Aorta (tissue), 5 donors: ENCODE measurements at regions not wholly inside any gene's neighbourhood (a gene's known extent, or its start where the extent isn't known, plus 50 kb on each side); places are given as distances from the start of the nearest gene placed in this dataset.

Experiments used
- ATAC-seq: fragments of 200-7000 bp; cut with Tn5 transposase; one replicate; pipeline ENCODE4 v1.9.1; 2022; ENCODE audit warnings: moderate library complexity; ENCODE audit not compliant: low FRiP score
- DNase-seq, 2 donors: peaks; one replicate each; pipeline ENCODE4 v3.0.0-alpha.2; 2020
- H3K27ac ChIP-seq, 2 donors: one replicate each; pipeline ENCODE4 v1.5.1; 2013; ENCODE audit warnings: low read length in 2 of 2, mild to moderate bottlenecking in 2 of 2, moderate library complexity in 2 of 2, control low read depth in 1 of 2, inconsistent platforms in 1 of 2, low read depth in 1 of 2
- H3K27me3 ChIP-seq, 2 donors: one replicate each; pipeline ENCODE4 v1.6.1; 2013; ENCODE audit warnings: control low read depth in 1 of 2, low read length in 1 of 2, mild to moderate bottlenecking in 1 of 2, moderate library complexity in 1 of 2; ENCODE audit not compliant: insufficient read depth in 2 of 2, control insufficient read depth in 1 of 2
- H3K36me3 ChIP-seq, 2 donors: one replicate each; pipeline ENCODE4 v1.6.1; 2013; ENCODE audit warnings: control low read depth in 1 of 2, low read length in 1 of 2, mild to moderate bottlenecking in 1 of 2; ENCODE audit not compliant: insufficient read depth in 2 of 2, control insufficient read depth in 1 of 2
- H3K4me1 ChIP-seq, 2 donors: one replicate each; pipeline ENCODE4 v1.6.1; 2013; ENCODE audit warnings: low read length in 2 of 2, control low read depth in 1 of 2, mild to moderate bottlenecking in 1 of 2, moderate library complexity in 1 of 2; ENCODE audit not compliant: insufficient read depth in 2 of 2, control insufficient read depth in 1 of 2
- H3K4me3 ChIP-seq, 2 donors: one replicate each; pipeline ENCODE4 v1.5.1; 2013; ENCODE audit warnings: low read length in 2 of 2, control low read depth in 1 of 2, mild to moderate bottlenecking in 1 of 2
- H3K9me3 ChIP-seq: one replicate; pipeline ENCODE4 v1.6.1; 2013; ENCODE audit warnings: mild to moderate bottlenecking, low read length; ENCODE audit not compliant: control insufficient read depth
- WGBS, 2 donors: extraction: QIAGEN DNeasy Blood & Tissue Kit; methylation state at CpG; one replicate each; pipeline ENCODE4 v1.1.7; 2013; 5-methylcytosine and 5-hydroxymethylcytosine counted together
- intact Hi-C, 2 donors: fragments of 100-400 bp; cut with DNase I; formaldehyde crosslinking; loops; one replicate each; pipeline versions ENCODE4 v1.14.2 to v1.15.0; 2022
- donor health status: healthy with polysubstance abuse.
- donor health status: Bipolar disorder and iron deficiency.
- donor health status: DM: no; HTN: no; CAD: no.
- donor health status: DM: no; HTN: no; CAD: no.
- donor health status: DM: yes; HTN: yes; CAD: no.

GRCh38 chr1:189336115-189337100 is 1141.3 kb downstream of the BRINP3 start:
- intact Hi-C loops = no loop called here
- DNase-seq (no peak), ATAC-seq (peak; percentile 15)
- no peak overlapping the region for H3K27ac ChIP-seq
- H3K4me3 ChIP-seq = no peak overlapping the region
- no peaks in the 10 kb centered on the region for H3K36me3 ChIP-seq
- 90 to 92% methylated on average over 17 of the region's 17 CpGs for WGBS, 2 donors
- H3K4me1 ChIP-seq = no peaks in the 10 kb centered on the region
- no peaks in the 10 kb centered on the region for H3K27me3 ChIP-seq
- no peaks in the 10 kb centered on the region for H3K9me3 ChIP-seq

GRCh38 chr1:189349607-189350006 is 1128.1 kb downstream of the BRINP3 start:
- Histone ChIP-seq H3K4me1 (no peaks in the 10 kb centered on the region), H3K27ac (no peak overlapping the region), H3K36me3 (no peaks in the 10 kb centered on the region), H3K9me3 (peaks cover 2% of the 10 kb centered on the region), H3K4me3 (no peak overlapping the region), H3K27me3 (no peaks in the 10 kb centered on the region)
- DNase-seq (no peak), ATAC-seq (no peak)
- intact Hi-C loops = no loop called here
- WGBS, 2 donors = 54 to 55% methylated on average over 4 of the region's 4 CpGs

DNA sequence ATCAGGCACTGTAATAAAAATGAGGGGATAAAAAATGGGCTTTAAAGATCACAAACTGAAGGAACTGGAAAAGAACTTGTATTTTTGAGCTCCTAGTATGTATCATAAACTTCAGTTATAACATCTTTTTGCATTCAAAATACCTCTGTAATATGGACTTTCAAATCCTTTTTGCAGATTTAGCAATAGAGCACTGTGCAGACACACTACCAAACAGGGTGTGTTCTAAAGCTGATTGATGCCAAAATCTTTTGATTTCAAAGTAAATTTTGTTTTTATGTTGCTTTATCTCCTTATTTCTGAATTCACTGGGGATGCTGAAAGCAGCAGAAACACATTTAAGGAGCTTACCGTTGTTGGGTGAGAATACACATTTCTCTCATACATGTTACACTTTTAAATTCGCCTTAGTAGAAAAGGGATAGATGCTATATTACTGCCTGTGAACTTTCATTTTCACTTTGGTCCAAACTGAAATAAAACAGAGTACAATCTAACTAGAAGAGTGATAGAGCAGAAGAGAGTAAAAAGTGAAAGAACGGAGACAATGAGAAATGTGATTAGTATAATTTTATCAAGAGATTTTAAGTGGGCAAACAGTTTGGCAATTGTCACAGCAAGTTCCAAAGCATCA is 1126.6 kb downstream of the BRINP3 start:
- Histone ChIP-seq H3K4me1 (no peaks in the 10 kb centered on the region), H3K4me3 (no peak overlapping the region), H3K27ac (no peak overlapping the region), H3K27me3 (no peaks in the 10 kb centered on the region), H3K36me3 (no peaks in the 10 kb centered on the region), H3K9me3 (peaks cover 2% of the 10 kb centered on the region)
- 57 to 66% methylated on average over 3 of the region's 3 CpGs for WGBS, 2 donors
- no peak for DNase-seq
- intact Hi-C loops = no loop called here
- no peak for ATAC-seq

DNA sequence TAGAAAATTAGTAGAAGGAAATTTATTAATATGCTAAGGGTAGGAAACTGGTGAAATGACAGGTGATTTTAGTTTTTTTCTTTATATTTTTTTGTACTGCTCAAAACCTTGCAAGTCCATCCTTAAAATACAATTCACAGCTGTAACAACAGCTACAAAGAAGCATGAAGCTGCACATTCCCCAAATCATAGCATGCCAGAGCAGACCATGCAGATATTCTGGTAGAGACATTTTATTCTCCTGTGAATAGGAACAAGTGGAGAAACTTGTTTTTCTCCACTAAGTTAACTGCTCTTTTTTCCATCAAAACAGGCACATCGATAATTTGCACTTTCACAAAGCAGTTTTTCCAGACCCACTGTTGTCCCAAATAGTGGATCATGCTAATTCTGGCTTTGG is 1125.7 kb downstream of the BRINP3 start:
- Histone ChIP-seq H3K36me3 (no peaks in the 10 kb centered on the region), H3K4me1 (no peaks in the 10 kb centered on the region), H3K4me3 (no peak overlapping the region), H3K27me3 (no peaks in the 10 kb centered on the region), H3K9me3 (peaks cover 2% of the 10 kb centered on the region), H3K27ac (no peak overlapping the region)
- DNase-seq (no peak), ATAC-seq (no peak)
- whole genome bisulfite sequencing, 2 donors = 5 to 11% methylated on average over 1 of the region's 1 CpG
- intact Hi-C loops = no loop called here

DNA sequence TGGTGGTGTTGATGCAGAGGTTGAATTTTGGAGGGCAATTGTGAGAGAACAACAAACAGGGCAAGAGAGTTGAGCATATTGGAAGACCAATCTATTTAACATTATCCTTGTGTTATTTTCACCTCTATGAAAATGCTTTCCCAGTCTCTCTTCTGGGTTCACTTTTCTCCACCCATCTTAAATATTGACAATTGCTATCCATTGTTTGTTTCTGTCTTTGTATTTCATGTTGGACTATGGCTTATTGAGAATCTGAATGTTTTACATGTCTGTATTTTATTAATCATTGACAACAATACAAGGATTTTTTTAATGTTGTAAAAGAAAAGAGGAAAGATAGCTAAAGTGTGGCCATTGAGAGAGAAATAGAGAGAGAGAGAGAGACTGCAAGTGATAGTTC is 1121.5 kb downstream of the BRINP3 start:
- no peaks in the 10 kb centered on the region for H3K27me3 ChIP-seq
- intact Hi-C loops = no loop called here
- H3K27ac ChIP-seq = no peak overlapping the region
- no peak overlapping the region for H3K4me3 ChIP-seq
- ATAC-seq (no peak), DNase-seq (no peak)
- peaks cover 2% of the 10 kb centered on the region for H3K9me3 ChIP-seq
- no peaks in the 10 kb centered on the region for H3K36me3 ChIP-seq
- no peaks in the 10 kb centered on the region for H3K4me1 ChIP-seq

- DNase-seq (no peak), ATAC-seq (no peak)
- WGBS, 2 donors = 89 to 100% methylated on average over 1 of the region's 1 CpG
- Histone ChIP-seq H3K27me3 (no peaks in the 10 kb centered on the region), H3K27ac (no peak overlapping the region), H3K9me3 (peaks cover 2% of the 10 kb centered on the region), H3K4me3 (no peak overlapping the region), H3K36me3 (no peaks in the 10 kb centered on the region), H3K4me1 (no peaks in the 10 kb centered on the region)
- intact Hi-C loops = no loop called here
Measured at GRCh38 chr1:189357317-189357716, 1120.3 kb downstream of the BRINP3 start.

GRCh38 chr1:189369612-189370011 is 1108.1 kb downstream of the BRINP3 start:
- DNase-seq = no peak
- Histone ChIP-seq H3K4me1 (no peaks in the 10 kb centered on the region), H3K36me3 (no peaks in the 10 kb centered on the region), H3K4me3 (no peak overlapping the region), H3K9me3 (no peaks in the 10 kb centered on the region), H3K27me3 (peaks cover 0 to 5% of the 10 kb centered on the region in 2 donors), H3K27ac (no peak overlapping the region)
- no peak for ATAC-seq
- intact Hi-C loops = no loop called here

DNA sequence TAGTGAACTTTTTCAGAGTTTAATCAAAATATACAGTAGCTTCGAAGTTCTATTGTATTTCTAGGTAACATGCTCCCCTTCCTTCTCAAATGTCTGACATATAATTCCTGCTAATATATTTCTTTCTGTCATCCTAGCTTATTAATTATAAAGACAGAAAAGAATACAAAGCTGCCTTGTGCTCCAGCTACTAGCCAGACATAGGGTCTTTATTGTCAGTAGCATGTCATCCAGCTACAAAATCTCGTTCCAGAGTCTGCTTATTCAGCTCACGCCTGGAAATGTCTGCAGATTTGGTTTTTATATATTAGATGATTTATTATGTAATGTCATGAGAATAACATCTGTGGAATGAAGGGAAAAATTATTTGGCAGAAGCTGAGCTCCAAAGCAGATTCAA is 1102.8 kb downstream of the BRINP3 start:
- no peaks in the 10 kb centered on the region for H3K9me3 ChIP-seq
- H3K27me3 ChIP-seq = peaks cover 0 to 5% of the 10 kb centered on the region in 2 donors
- no peak overlapping the region for H3K4me3 ChIP-seq
- ATAC-seq = no peak
- DNase-seq = no peak
- intact Hi-C loops = no loop called here
- WGBS, 2 donors = 20 to 33% methylated on average over 3 of the region's 3 CpGs
- H3K27ac ChIP-seq = no peak overlapping the region
- no peaks in the 10 kb centered on the region for H3K36me3 ChIP-seq
- H3K4me1 ChIP-seq = no peaks in the 10 kb centered on the region

DNA sequence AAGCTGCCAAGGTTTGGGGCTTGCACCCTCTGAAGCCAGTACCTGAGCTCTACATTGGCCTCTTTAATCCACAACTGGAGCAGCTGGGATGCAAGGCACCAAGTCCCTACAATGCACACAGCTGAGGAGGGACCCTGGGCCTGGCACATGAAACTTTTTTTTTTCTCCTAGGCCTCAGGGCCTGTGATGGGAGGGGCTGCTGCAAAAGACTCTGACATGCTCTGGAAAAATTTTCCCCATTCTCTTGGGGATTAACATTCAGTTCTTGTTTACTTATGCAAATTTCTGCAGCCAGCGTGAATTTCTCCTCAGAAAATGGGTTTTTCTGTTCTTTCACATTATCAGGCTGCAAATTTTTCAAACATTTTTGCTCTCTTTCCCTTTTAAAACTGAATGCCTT is 1072.2 kb downstream of the BRINP3 start:
- Histone ChIP-seq H3K9me3 (no peaks in the 10 kb centered on the region), H3K36me3 (no peaks in the 10 kb centered on the region), H3K4me3 (no peak overlapping the region), H3K27ac (no peak overlapping the region), H3K4me1 (no peaks in the 10 kb centered on the region), H3K27me3 (no peaks in the 10 kb centered on the region)
- 26 to 37% methylated on average over 1 of the region's 1 CpG for WGBS, 2 donors
- no peak for ATAC-seq
- intact Hi-C loops = no loop called here
- DNase-seq = no peak
